ENCODE measurements at regions not wholly inside any gene's neighbourhood (a gene's known extent, or its start where the extent isn't known, plus 50 kb on each side); places are given as distances from the start of the nearest gene placed in this dataset.

- no peak for TF ChIP-seq CTCF (conservative IDR thresholded peaks at IDR 0.05 in 1 of 2, IDR thresholded peaks at IDR 0.05 in 1 of 2; ENCODE audit: extremely low read depth in 1 of 2, insufficient read depth in 1 of 2, low read depth in 1 of 2, low read length in 2 of 2)
- no peak for TF ChIP-seq EZH2 (IDR thresholded peaks at IDR 0.05; ENCODE audit: borderline replicate concordance, low read length)
Measured at GRCh38 chr20:40192529-40192928, 496.5 kb downstream of the MAFB start.
